ENCODE measurements at regions not wholly inside any gene's neighbourhood (a gene's known extent, or its start where the extent isn't known, plus 50 kb on each side); places are given as distances from the start of the nearest gene placed in this dataset.

DNA sequence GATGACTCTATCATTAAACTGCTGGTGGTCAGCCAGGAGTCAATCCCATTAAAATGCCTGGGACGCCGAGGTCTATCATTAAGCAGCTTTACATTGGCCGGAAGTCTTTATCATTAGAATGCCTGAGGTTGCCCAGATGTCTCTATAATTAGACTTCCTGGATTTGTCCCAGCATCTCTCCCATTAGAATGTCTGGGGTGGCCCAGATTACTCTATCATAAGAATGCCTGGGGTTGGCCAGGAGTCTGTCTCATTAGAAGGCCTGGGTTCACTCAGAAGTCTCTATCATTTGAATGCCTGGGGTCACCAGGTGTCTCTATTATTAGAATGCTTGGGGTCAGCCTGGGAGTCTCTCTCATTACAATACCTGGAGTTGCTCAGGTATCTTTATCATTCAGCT, 2227.2 kb downstream of the TP53TG3F start:
- no peaks in the 10 kb centered on the region for H3K36me3 Mint-ChIP-seq (ENCODE audit: low read depth)
- intact Hi-C loops (cut with micrococcal nuclease) = no loop called here
- H3K4me3 Mint-ChIP-seq = no peak overlapping the region
- no peaks in the 10 kb centered on the region for H3K4me1 Mint-ChIP-seq (ENCODE audit: low read depth)
- POLR2A ChIA-PET = no interaction called here
- CTCF ChIA-PET = no interaction called here
- H3K27ac Mint-ChIP-seq = no peak overlapping the region
- ATAC-seq (no peak), DNase-seq (no peak)
- H3K9me3 Mint-ChIP-seq = peaks cover 33% of the 10 kb centered on the region
- H3K27me3 Mint-ChIP-seq = no peaks in the 10 kb centered on the region
- TF ChIP-seq, protein P1, sequence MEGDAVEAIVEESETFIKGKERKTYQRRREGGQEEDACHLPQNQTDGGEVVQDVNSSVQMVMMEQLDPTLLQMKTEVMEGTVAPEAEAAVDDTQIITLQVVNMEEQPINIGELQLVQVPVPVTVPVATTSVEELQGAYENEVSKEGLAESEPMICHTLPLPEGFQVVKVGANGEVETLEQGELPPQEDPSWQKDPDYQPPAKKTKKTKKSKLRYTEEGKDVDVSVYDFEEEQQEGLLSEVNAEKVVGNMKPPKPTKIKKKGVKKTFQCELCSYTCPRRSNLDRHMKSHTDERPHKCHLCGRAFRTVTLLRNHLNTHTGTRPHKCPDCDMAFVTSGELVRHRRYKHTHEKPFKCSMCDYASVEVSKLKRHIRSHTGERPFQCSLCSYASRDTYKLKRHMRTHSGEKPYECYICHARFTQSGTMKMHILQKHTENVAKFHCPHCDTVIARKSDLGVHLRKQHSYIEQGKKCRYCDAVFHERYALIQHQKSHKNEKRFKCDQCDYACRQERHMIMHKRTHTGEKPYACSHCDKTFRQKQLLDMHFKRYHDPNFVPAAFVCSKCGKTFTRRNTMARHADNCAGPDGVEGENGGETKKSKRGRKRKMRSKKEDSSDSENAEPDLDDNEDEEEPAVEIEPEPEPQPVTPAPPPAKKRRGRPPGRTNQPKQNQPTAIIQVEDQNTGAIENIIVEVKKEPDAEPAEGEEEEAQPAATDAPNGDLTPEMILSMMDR (IDR thresholded peaks at IDR 0.05) = no peak

DNA sequence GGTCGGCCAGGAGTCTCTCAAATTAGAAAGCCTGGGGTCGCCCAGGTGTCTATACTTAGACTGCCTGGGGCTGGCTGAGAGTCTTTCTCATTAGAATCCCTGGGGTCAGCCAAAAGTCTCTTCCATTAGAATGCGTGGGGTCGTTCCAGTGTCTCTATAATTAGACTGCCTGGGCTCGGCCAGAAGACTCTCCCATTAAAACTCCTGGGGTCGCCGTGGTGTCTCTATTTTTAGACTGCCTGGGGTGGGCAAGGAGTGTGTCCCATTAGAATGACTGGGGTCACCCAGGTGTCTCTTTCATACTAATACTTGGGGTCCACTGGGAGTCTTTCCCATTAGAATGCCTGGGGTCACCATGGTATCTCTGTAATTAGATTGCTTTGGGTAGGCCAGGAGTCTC, 2227.7 kb downstream of the TP53TG3F start:
- no peak for DNase-seq
- ChIA-PET POLR2A (no interaction called here), CTCF (no interaction called here)
- no peaks in the 10 kb centered on the region for H3K36me3 Mint-ChIP-seq (ENCODE audit: low read depth)
- TF ChIP-seq, protein P1 (IDR thresholded peaks at IDR 0.05) = no peak
- no peaks in the 10 kb centered on the region for H3K27me3 Mint-ChIP-seq
- ATAC-seq = no peak
- no peak overlapping the region for H3K4me3 Mint-ChIP-seq
- peaks cover 32% of the 10 kb centered on the region for H3K9me3 Mint-ChIP-seq
- no peaks in the 10 kb centered on the region for H3K4me1 Mint-ChIP-seq (ENCODE audit: low read depth)
- H3K27ac Mint-ChIP-seq = no peak overlapping the region
- intact Hi-C loops (cut with micrococcal nuclease) = no loop called here

DNA sequence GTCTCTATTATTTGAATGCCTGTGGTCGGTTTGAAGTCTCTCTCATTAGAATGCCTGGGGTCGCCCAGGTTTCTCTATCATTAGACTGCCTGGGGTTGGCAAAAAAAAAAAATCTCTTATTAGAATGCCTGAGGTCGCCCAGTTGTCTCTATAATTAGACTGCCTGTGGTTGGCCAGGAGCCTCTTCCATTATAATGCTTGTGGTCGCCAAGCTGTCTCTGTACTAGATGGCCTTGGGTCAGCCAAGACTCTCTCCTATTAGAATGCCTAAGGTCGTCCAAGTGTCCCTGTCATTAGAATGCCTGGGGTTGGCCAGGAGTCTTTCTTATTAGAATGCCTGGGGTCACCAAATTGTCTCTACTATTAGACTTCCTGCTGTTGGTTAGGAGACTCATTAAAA, 2228.4 kb downstream of the TP53TG3F start:
- no peaks in the 10 kb centered on the region for H3K4me1 Mint-ChIP-seq (ENCODE audit: low read depth)
- ChIA-PET POLR2A (no interaction called here), CTCF (no interaction called here)
- intact Hi-C loops (cut with micrococcal nuclease) = no loop called here
- no peak overlapping the region for H3K4me3 Mint-ChIP-seq
- H3K27me3 Mint-ChIP-seq = no peaks in the 10 kb centered on the region
- TF ChIP-seq, protein P1 (IDR thresholded peaks at IDR 0.05) = no peak
- ATAC-seq (no peak), DNase-seq (no peak)
- no peaks in the 10 kb centered on the region for H3K36me3 Mint-ChIP-seq (ENCODE audit: low read depth)
- H3K9me3 Mint-ChIP-seq = peaks cover 30% of the 10 kb centered on the region
- H3K27ac Mint-ChIP-seq = no peak overlapping the region

DNA sequence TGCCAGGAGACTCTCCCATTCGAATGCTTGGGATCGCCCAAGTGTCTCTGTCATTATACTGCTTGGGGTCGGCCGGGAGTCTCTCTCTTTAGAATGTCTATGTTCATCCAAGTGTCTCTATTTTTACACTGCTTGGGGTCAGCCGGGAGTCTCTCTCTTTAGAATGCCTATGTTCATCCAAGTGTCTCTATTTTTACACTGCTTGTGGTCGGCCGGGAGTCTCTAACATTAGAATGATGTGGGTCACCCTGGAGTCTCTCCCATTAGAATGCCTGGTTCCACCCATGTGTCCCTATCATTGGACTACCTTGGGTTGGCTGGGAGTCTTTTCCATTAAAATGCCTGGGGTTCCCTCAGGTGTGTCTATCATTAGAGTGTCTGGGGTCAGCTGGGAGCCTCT, 2230.4 kb downstream of the TP53TG3F start:
- Mint-ChIP-seq H3K4me3 (no peak overlapping the region), H3K9me3 (peaks cover 37% of the 10 kb centered on the region), H3K27ac (no peak overlapping the region), H3K36me3 (ENCODE audit: low read depth) (no peaks in the 10 kb centered on the region), H3K4me1 (ENCODE audit: low read depth) (no peaks in the 10 kb centered on the region), H3K27me3 (no peaks in the 10 kb centered on the region)
- no peak for ATAC-seq
- DNase-seq = no peak
- POLR2A ChIA-PET = no interaction called here
- CTCF ChIA-PET = no interaction called here
- intact Hi-C loops (cut with micrococcal nuclease) = no loop called here
- TF ChIP-seq, protein P1 (IDR thresholded peaks at IDR 0.05) = no peak

DNA sequence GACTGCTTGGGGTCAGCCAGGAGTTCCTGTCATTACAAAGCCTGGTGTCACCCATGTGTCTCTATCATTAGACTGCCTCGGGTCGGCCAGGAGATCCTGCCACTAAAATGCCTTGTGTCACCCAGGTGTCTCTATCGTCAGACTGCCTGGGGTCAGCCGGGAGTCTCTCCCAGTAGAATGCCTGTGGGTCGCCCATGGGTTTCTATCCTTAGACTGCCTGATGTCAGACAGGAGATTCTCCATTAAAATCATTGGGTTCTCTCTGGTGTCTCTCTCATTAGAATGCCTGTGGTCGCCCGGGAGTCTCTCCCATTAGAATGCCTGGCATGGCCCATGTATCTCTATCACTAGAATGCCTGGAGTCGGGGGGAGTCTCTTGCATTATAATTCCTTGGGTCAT, 2231.0 kb downstream of the TP53TG3F start:
- Mint-ChIP-seq H3K27me3 (no peaks in the 10 kb centered on the region), H3K27ac (no peak overlapping the region), H3K4me3 (no peak overlapping the region), H3K36me3 (ENCODE audit: low read depth) (no peaks in the 10 kb centered on the region), H3K9me3 (peaks cover 40% of the 10 kb centered on the region), H3K4me1 (ENCODE audit: low read depth) (no peaks in the 10 kb centered on the region)
- ChIA-PET CTCF (no interaction called here), POLR2A (no interaction called here)
- DNase-seq (no peak), ATAC-seq (no peak)
- intact Hi-C loops (cut with micrococcal nuclease) = no loop called here
- TF ChIP-seq, protein P1 (IDR thresholded peaks at IDR 0.05) = no peak

All from activated CD8-positive, alpha-beta T cell treated with anti-CD3 and anti-CD28 coated beads for 36 hours (primary cell).